Raji (cell line): ENCODE measurements at regions not wholly inside any gene's neighbourhood (a gene's known extent, or its start where the extent isn't known, plus 50 kb on each side); places are given as distances from the start of the nearest gene placed in this dataset.

Source experiments
- POLR2A ChIP-seq: IDR thresholded peaks from 2 replicates; pipeline ENCODE4 v1.6.1; 2011; ENCODE audit warnings: low read depth, low read length, control low read depth; ENCODE audit not compliant: insufficient read depth

DNA sequence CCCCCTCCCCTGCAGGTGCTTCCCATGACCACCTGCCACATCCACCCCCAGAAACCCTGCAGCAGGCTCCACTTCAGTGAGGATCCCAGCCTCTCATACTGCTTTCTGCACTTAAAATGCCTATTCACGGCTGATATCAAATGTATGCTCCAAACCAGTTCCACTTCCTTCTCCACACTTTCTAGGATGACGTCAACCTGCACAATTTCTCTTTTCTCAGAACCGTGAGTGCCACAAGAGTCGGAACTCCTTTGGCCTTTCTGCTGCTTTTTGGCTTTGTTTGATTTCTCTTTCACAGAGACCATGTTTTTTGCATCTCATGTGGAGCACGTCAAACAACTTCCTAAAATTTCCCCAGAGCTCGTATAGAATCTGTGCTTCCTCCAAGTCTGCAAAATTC lies 378.8 kb upstream of the TNRC6C start:
- no peak for TF ChIP-seq POLR2A

DNA sequence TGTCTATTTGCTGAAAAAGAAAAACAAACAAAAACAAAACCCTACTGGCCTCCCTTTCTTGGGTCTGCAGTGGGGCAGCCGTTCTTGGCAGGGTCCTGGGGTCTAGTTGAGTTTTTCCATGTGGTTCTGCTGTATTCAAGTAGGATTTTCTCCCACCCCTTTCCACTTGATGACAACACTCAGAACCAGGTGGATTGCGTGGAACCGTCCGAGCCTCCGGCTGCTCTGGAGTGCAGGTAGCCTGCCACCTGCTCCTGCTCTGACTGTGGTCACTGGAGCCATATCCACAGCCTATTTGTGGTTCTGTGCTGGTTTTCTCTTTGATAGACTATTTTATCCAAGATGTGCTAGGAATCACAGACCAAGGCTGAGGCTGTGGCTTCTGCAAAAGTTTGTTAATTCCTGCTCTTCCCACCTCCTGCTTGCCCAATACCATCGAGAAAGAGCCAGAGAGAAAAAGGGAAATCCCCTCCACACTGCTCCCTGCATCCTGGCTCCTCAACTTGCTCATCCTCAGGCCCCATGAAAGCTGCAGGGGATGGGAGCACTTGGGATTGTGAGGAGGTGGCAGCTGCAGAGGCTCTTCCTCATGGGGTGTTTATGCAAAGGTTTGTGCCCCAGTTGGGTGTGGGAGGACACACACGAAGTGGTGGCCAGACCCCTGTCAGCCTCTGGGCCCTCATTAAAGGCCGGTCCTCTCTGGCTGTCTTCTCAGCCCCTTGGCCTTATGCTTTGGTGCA lies 377.8 kb upstream of the TNRC6C start:
- no peak for TF ChIP-seq POLR2A

DNA sequence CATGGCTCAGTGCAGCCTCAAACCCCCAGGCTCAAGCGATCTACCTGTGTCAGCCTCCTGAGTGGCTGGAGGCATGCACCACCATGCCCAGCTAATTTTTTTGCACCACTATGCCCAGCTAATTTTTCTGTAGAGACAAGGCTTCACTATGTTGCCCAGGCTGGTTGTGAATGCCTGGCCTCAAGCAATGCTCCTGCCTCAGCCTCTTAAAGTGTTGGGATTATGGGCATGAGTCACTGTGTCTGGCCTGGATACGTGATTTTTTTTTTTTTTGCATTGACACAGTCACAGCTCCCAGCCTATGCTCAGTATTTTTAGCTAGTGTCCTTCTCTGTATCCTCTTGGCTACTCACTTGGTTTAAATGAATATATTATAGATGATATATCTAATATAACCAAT lies 377.0 kb upstream of the TNRC6C start:
- no peak for TF ChIP-seq POLR2A

DNA sequence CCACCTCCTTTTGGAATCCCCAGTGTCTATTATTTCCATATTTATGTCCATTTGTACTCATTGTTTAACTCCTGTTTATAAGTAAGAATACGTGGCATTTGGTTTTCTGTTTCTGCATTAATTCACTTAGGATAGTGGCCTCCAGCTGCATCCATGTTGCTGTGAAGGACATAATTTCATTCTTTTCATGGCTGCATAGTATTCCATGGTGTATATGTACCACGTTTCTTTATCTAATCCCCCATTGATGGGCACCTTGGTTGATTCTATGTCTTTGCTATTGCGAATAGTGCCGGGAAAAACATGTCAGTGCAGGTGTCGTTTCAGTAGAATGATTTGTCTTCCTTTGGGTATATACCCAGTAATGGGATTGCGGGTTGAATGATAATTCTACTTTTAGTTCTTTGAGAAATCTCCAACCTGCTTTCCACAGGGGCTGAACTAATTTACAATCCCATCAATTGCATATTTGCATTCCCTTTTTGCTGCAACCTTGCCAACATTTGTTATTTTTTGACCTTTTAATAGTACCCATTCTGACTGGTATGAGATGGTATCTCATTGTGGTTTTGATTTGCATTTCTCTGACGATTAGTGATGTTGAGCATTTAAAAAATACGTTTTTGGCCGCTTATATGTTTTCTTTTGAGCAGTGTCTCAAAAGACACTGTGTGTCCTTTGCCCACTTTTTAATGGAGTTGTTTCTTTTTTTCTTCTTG lies 373.2 kb upstream of the TNRC6C start:
- no peak for TF ChIP-seq POLR2A

DNA sequence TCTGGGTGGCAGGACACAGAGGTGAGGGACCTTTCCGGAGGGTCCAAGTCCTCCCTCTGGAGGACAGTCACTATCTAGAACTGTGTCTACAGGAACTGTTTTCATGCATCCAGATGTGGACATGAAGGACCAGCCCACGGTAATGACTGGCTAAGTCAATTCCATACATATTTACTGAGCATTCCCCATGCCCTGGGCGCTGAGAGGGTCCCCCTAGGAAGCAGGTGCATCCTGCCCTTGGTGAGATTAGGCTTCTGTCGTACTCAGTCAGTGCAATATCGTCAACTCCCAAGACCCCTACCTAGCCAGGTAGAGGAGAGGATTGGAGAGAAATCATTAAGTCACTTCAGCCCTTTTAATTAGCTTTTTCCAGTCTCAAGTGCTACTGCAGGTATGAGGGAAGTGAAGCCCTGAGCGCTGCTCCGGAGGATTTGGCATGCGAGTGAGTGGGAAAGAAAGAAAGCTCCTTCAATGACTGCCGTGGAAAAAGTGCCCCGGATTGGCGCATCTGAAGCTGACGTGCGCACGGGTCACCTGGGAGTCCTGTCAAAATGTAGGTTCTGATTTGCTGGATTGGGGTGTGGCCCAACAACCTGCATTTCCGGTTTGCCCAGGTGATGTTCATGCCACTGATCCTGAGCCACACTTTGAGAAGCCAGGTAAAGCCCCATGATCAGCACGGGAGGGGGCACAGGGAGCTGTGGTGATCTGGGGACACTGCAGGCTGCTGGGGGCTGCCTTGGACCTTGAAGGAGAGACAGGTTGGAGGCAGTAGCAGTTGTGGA lies 367.4 kb upstream of the TNRC6C start:
- no peak for TF ChIP-seq POLR2A

DNA sequence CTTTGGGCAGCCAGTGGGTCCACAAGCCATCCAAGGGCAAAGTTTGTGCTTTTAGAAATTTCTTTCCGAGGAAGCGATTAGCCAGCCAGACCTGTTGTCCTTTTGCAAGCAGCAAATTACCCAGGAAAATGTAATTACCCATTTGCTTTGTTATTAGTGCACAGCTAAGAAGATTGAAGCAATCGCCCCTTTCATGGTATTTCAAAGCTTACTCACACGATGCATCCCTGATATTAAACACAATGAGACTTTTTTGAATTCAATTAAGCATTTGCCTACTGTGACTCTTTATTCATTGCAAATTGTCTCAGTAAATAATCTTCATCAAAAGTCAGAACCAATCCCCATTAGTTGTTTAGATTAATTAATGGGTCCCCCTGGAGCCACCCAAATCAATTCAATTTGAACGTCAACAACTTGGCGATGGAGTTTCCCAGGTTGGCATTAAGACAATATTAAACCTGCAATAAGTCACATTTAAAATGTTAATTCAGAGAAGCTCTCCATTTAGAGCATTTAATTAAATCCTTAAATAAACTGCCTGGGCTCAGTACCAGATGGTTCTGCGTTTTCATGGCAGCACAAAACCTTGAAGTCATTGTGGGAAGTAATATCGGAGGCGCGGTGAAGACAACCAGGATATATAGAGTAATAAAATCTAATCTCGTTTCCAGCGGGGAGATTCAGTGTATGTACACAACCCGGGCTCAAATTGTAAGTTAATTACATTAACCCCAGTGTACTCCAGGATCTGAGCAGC lies 366.2 kb upstream of the TNRC6C start:
- no peak for TF ChIP-seq POLR2A

DNA sequence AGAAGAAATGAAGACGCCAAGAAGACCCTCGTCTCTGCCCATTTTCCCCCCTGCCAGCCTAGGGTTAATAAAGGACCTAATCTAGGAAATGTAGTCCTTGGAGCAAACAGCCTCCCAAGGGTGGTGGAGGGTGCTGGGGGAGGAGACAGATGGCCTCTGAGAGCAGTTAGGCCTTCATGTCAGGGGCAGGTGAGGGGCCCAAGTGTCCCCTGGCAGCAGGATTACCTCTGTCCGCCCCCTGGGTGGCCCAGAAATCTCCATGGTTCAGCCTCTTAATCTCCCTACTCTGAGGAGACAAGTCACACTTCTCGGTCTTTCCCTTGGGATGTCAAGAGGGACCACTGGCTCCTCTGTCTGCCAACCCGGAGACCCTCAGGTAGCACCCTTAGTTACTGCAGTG lies 365.4 kb upstream of the TNRC6C start:
- TF ChIP-seq POLR2A = no peak

DNA sequence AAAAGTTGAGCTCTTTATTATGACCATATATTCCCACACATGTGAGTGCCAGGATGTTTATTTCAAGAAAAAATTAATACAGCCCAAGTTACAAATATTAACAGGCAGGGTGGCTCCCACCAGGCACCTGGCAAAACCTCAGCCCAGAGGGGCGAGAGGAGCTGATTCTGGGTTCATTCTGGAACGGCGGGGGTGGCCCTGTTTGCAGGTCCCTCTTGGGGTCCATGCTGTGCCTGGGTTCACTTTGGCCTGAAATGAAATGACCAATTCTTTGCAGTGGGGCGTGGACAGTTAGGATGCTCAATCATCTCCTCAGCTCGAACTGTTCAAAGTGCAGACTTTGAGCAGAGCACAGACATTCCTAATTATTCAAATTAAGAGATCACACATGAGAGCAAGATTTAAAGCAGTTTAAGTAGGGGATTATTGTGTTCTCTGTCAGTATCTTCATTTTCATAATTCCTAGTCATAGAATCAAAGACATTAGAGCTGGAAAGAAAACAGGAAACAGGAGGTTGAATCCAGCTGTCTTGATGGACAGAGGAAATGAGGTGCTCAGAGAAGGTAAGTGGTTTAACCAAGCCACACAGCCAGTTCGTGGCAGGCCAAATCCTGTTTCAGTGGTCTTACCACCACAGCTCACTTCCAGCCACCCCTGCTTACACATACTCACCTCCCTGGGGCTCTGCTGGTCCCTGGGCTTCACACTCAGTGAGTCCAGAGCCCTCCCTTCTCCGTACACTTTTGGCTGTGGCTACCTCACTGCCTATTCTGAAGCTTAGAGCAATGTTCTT lies 363.9 kb upstream of the TNRC6C start:
- no peak for TF ChIP-seq POLR2A

DNA sequence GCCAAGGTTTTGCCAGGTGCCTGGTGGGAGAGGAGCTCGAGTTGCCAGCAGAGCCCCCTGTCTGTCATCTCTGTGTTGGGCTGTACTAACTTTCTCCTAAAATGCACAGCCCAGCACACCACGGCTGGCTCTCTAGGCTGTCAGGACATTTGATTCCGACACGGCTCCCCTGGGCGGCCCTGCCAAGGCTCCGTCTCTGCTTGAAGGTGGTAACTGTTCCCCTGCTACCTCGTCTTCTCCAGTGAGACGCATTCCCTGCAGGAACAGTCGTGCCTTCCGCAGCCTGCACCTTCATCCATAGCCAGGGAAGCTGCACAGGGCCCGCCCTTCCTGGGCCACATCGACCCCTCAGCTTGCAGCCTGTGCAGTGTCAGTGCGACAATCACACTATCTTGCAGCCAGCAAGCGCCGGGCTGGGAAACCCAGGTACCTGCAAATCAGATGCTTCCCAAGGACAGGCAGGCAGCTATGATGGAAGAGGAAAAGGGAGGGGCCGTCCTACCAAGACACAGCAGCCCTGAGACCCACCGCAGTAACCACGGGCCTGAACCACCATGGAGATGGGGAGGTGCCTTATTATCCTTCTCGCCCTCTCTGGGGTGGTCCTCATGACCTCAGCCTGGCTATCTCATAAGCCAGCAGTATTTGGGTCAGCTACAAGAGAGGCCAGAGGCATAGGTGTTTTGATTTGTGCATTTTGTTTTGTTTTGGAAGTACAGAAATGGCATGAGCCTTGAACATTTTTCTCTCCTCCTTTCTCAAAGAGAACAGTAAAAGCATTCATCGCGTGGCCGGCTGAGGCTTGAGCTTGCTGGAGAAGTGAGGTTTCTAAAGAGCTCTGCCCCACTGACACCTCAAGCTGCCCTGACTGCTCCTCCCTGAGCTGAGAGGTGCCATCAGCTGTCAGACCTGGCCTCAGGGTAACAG lies 361.7 kb upstream of the TNRC6C start:
- TF ChIP-seq POLR2A = no peak

DNA sequence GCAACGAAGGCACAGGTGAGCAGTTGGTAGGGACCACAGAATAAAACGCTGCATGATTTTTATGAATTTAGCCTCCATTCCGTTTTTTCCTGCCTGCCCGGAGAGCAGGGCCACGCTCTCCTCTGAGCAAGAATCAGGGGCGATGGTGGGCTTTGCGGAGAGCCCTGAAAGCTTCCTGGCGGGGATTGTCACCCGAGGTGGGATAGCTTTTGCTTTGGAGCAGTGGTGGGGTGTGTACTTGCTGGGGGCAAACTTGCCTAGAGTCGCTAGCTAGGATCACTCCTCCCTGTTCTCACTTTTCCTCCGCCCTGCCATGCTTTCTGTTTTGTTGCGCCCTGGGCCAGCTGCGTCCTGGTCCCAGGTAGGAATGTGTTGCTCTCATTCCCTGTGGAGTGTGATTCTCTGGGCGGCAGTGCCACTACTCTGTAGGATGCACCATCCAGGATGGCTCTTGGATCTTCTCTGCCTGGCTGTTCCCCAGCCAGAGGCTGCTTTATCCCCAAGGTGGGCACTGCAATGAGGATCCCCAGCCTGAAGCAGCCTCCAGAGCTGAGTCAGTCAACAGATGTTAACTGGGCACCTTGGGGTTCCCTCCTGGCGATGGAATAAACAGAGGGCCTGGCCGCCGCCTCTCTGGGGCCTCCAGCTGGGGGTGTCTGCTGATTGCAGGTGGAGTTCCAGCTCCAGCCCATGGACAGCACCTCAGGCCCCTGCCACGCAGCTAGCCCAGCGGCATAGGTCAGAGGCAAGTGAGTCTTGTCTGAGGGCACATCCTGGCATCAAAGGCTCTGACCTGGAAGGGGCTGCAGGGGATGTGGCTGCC lies 360.9 kb upstream of the TNRC6C start:
- no peak for TF ChIP-seq POLR2A

DNA sequence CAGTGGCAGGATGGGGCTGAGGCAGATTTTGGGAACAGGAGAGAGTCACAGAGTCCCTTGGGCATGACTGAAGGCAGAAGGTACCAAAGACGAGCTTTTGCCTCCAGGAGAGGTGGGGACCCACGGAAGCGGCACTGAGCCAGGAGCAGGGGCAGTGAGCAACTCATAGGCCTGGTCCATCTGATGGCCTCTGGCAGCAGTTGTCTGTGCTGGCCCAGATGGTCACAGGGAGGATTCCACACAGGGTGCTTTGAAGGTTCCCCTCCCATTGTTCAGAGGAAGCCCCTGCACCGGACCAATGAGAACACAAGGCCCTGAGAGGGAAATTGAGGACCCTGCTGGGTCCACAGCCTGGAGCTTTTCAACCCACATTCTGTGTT lies 360.3 kb upstream of the TNRC6C start:
- TF ChIP-seq POLR2A = no peak

DNA sequence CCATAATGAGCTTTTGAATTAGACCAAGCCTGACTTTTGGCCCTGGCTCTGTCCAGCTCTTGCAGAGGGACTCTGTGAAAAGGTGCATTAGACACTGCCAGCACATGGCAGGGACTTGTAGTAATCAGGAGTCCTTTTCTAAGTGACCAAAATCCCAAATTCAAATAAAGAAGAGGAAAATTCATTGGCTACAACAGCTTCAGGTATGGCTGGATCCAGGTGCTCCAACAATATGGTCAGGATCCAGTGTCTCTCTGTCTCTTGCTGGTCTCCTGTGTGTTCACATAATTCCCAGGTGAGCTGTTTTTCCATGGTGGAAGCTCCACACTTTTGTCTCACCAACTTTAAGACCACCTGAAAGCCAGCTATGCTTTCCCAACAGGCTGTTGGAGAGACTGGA lies 358.8 kb upstream of the TNRC6C start:
- TF ChIP-seq POLR2A = no peak

DNA sequence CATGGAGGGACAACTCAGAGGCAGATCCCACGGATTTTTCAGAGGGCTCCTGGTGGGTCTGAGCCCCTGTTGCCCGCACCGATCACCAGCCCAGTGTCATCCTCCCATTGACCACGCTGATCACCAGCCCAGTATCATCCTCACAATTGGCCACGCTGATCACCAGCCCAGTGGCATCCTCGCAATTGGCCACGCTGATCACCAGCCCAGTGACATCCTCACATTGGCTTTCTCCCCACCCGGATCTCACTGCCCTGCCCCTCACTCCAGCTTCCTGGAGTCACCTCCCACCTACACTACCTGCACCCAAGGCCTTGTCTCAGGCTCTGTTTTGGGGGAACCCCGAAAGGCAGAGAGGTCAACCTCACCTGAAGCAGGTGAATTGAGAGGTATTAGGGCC lies 358.2 kb upstream of the TNRC6C start:
- TF ChIP-seq POLR2A = no peak
